Caco-2 (cell line): ENCODE measurements at regions not wholly inside any gene's neighbourhood (a gene's known extent, or its start where the extent isn't known, plus 50 kb on each side); places are given as distances from the start of the nearest gene placed in this dataset.

Source experiments
- BruUV-seq: library from RNA; stranded (reverse); fragments of 400-500 nt; replicated peaks from 2 replicates; lab custom pipeline; 2021; lab: Mats Ljungman, UMichigan
- CTCF ChIA-PET: fragments of 300-600 bp; sonication (Branson Sonifier 250); formaldehyde crosslinking; loops from one replicate; lab custom pipeline; 2022; ENCODE audit warnings: antibody characterized with exemption; lab: Charles Lee
- POLR2A ChIA-PET: fragments of 300-600 bp; sonication (Branson Sonifier 250); formaldehyde crosslinking; loops from one replicate; lab custom pipeline; 2022; ENCODE audit warnings: antibody characterized with exemption; lab: Charles Lee
- DNase-seq, 2 experiments: peaks; one replicate each; pipeline versions ENCODE4 v3.0.0 to v3.0.0-alpha.2; 2020 to 2022
- H3K27me3 ChIP-seq: replicated peaks from 2 replicates; pipeline ENCODE4 v1.6.0; 2011; ENCODE audit warnings: low read length; ENCODE audit not compliant: control insufficient read depth, insufficient read depth
- H3K36me3 ChIP-seq: 2 replicates; pipeline ENCODE4 v1.5.1; 2011; ENCODE audit warnings: low read length; ENCODE audit not compliant: control insufficient read depth, insufficient read depth
- H3K4me1 ChIP-seq: fragments of 250-450 bp; sonication (Bioruptor Pico); 2 replicates; pipeline ENCODE4 v1.5.1; 2020; ENCODE audit warnings: mild to moderate bottlenecking
- H3K4me3 ChIP-seq: 2 replicates; pipeline ENCODE4 v1.5.1; 2011; ENCODE audit warnings: low read depth, mild to moderate bottlenecking, control low read depth, low read length
- H3K9me3 ChIP-seq: fragments of 250-450 bp; sonication (Bioruptor Pico); 2 replicates; pipeline ENCODE4 v1.5.1; 2020; ENCODE audit warnings: mild to moderate bottlenecking, moderate library complexity
- H3K27ac Mint-ChIP-seq: one replicate; pipeline ENCODE4 v1.8.0; 2022; ENCODE audit warnings: mixed read lengths; ENCODE audit not compliant: unreplicated experiment
- H3K27me3 Mint-ChIP-seq: one replicate; pipeline ENCODE4 v1.8.0; 2022; ENCODE audit warnings: mixed read lengths; ENCODE audit not compliant: insufficient read depth, unreplicated experiment
- H3K36me3 Mint-ChIP-seq: one replicate; pipeline ENCODE4 v1.8.0; 2022; ENCODE audit warnings: mild to moderate bottlenecking, mixed read lengths; ENCODE audit not compliant: insufficient read depth, unreplicated experiment
- H3K4me1 Mint-ChIP-seq: one replicate; pipeline ENCODE4 v1.8.0; 2022; ENCODE audit warnings: low read depth, mixed read lengths; ENCODE audit not compliant: unreplicated experiment
- H3K4me3 Mint-ChIP-seq: one replicate; pipeline ENCODE4 v1.8.0; 2022; ENCODE audit warnings: mild to moderate bottlenecking, moderate library complexity, mixed read lengths; ENCODE audit not compliant: unreplicated experiment
- H3K9me3 Mint-ChIP-seq: one replicate; pipeline ENCODE4 v1.8.0; 2022; ENCODE audit warnings: mixed read lengths; ENCODE audit not compliant: unreplicated experiment
- CTCF ChIP-seq, 2 experiments: fragments of 200-600 bp in 1 of 2; IDR thresholded peaks; 1 replicate in 1 of 2; 2 replicates in 1 of 2; pipeline versions ENCODE4 v1.5.1 to v1.8.0; 2011 to 2022; ENCODE audit warnings: antibody characterized with exemption in 1 of 2, control low read depth in 1 of 2, inconsistent platforms in 1 of 2, low read depth in 1 of 2, low read length in 1 of 2, mild to moderate bottlenecking in 1 of 2, moderate library complexity in 1 of 2; ENCODE audit not compliant: insufficient read depth in 1 of 2, severe bottlenecking in 1 of 2, unreplicated experiment in 1 of 2
- intact Hi-C: fragments of 100-400 bp; cut with micrococcal nuclease; formaldehyde crosslinking; loops from one replicate; pipeline ENCODE4 v1.10.0; 2022; ENCODE audit not compliant: unreplicated experiment

DNA sequence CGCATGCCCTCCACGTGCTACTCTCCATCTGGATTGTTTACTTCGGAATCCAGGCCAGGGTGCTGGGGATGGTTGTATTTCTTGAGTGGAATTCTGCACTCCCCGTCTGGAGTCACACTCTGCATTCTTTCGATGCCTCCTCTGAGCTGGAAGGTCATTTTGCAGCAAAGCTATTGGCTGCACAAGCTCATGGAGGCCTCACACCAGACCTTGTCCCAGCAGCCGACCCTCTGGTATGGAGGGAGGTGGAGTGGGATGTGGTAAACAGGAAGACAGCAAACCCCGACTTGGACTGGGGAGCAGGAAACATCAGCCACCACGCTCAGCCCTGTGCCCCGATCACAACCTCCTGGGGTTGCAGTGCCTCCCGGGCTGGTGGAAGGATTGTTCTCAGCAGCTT is 225.3 kb upstream of the LNX1 start:
- Histone ChIP-seq H3K4me1 (no peaks in the 10 kb centered on the region), H3K27me3 (no peaks in the 10 kb centered on the region), H3K36me3 (no peaks in the 10 kb centered on the region), H3K4me3 (no peak overlapping the region), H3K9me3 (no peaks in the 10 kb centered on the region)
- Mint-ChIP-seq H3K36me3 (no peaks in the 10 kb centered on the region), H3K27ac (no peak overlapping the region), H3K4me1 (no peaks in the 10 kb centered on the region), H3K27me3 (no peaks in the 10 kb centered on the region), H3K9me3 (peaks cover 12% of the 10 kb centered on the region), H3K4me3 (no peak overlapping the region)
- ChIA-PET POLR2A (no interaction called here), CTCF (no interaction called here)
- no TSS peak for BruUV-seq
- intact Hi-C loops: no loop called here
- no peak for DNase-seq
- TF ChIP-seq CTCF (IDR thresholded peaks at IDR 0.05; ENCODE audit: insufficient read depth in 1 of 2, low read depth in 1 of 2, low read length in 1 of 2, severe bottlenecking in 1 of 2, unreplicated experiment in 1 of 2): no peak

DNA sequence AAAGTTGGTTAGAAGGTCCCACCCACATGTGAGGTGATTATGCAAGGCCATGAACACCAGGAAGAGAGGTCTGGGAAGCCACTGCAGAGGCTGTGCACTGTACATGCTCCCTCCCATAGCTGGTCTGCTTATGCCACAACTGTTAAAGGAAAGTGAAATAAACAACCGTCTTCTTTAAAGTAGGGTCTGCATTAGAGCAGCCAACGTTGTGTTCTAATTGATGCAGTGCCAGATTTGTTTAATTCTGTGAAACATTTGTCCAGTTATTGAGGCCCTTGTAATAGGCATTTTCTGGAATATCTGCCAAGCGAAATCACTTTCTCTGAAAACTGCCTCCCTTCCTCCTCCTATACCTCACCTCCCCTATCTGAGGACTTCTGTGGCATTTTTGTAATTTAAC is 224.0 kb upstream of the LNX1 start:
- Mint-ChIP-seq H3K27ac (no peak overlapping the region), H3K36me3 (no peaks in the 10 kb centered on the region), H3K27me3 (no peaks in the 10 kb centered on the region), H3K4me1 (no peaks in the 10 kb centered on the region), H3K4me3 (no peak overlapping the region), H3K9me3 (peaks cover 12% of the 10 kb centered on the region)
- no peaks in the 10 kb centered on the region for H3K36me3 ChIP-seq
- POLR2A ChIA-PET: no interaction called here
- H3K4me1 ChIP-seq: no peaks in the 10 kb centered on the region
- CTCF ChIA-PET: no interaction called here
- no peaks in the 10 kb centered on the region for H3K9me3 ChIP-seq
- H3K4me3 ChIP-seq: no peak overlapping the region
- TF ChIP-seq CTCF (IDR thresholded peaks at IDR 0.05; ENCODE audit: insufficient read depth in 1 of 2, low read depth in 1 of 2, low read length in 1 of 2, severe bottlenecking in 1 of 2, unreplicated experiment in 1 of 2): no peak
- no TSS peak for BruUV-seq
- H3K27me3 ChIP-seq: no peaks in the 10 kb centered on the region
- no peak for DNase-seq
- intact Hi-C loops: no loop called here

GRCh38 chr4:53813998-53814397 is 222.7 kb upstream of the LNX1 start:
- no peak for DNase-seq
- Mint-ChIP-seq H3K27me3 (no peaks in the 10 kb centered on the region), H3K4me3 (no peak overlapping the region), H3K4me1 (no peaks in the 10 kb centered on the region), H3K27ac (no peak overlapping the region), H3K9me3 (peaks cover 12% of the 10 kb centered on the region), H3K36me3 (no peaks in the 10 kb centered on the region)
- no peaks in the 10 kb centered on the region for H3K36me3 ChIP-seq
- ChIA-PET CTCF (no interaction called here), POLR2A (no interaction called here)
- no peaks in the 10 kb centered on the region for H3K27me3 ChIP-seq
- H3K4me1 ChIP-seq: no peaks in the 10 kb centered on the region
- TF ChIP-seq CTCF (IDR thresholded peaks at IDR 0.05; ENCODE audit: insufficient read depth in 1 of 2, low read depth in 1 of 2, low read length in 1 of 2, severe bottlenecking in 1 of 2, unreplicated experiment in 1 of 2): no peak
- no peaks in the 10 kb centered on the region for H3K9me3 ChIP-seq
- intact Hi-C loops: no loop called here
- no TSS peak for BruUV-seq
- H3K4me3 ChIP-seq: no peak overlapping the region
